GM12878 (cell line): ENCODE measurements at regions not wholly inside any gene's neighbourhood (a gene's known extent, or its start where the extent isn't known, plus 50 kb on each side); places are given as distances from the start of the nearest gene placed in this dataset.

Experiments
- ATAC-seq: fragments of 200-7000 bp; cut with Tn5 transposase; 3 replicates; pipeline ENCODE4 v1.9.1; 2020; ENCODE audit warnings: mild to moderate bottlenecking, moderate library complexity
- BruUV-seq: library from RNA; stranded (reverse); fragments of 400-500 nt; replicated peaks from 2 replicates; lab custom pipeline; 2021; lab: Mats Ljungman, UMichigan
- CTCF ChIA-PET: fragments of 300-600 bp; sonication (Branson Sonifier 250); formaldehyde crosslinking; extraction: SDS; loops from one replicate; lab custom pipeline; 2021; ENCODE audit warnings: inconsistent platforms; lab: Yijun Ruan, JAX
- POLR2A ChIA-PET: fragments of 350-600 bp; formaldehyde crosslinking; extraction: SDS; loops from one replicate; lab custom pipeline; 2021; ENCODE audit warnings: inconsistent platforms; lab: Charles Lee
- RAD21 ChIA-PET: fragments of 300-600 bp; sonication (Branson Sonifier 250); formaldehyde crosslinking; loops from one replicate; lab custom pipeline; 2023; ENCODE audit warnings: antibody characterized with exemption; ENCODE audit not compliant: unreplicated experiment; lab: Charles Lee
- SMC1A ChIA-PET: fragments of 300-600 bp; sonication (Branson Sonifier 250); formaldehyde crosslinking; loops from one replicate; lab custom pipeline; 2023; ENCODE audit not compliant: unreplicated experiment, uncharacterized antibody; lab: Charles Lee
- DNase-seq: peaks from one replicate; pipeline ENCODE4 v3.0.0-alpha.2; 2011; ENCODE audit warnings: low read depth, low spot score
- FAIRE-seq: peaks from 3 replicates; lab custom pipeline; 2011; peaks lifted over from hg19 to GRCh38; lab: Jason Lieb, UNC
- H2AFZ ChIP-seq: 2 replicates; pipeline ENCODE4 v1.6.0; 2011; ENCODE audit warnings: low read depth, low read length, control low read depth; ENCODE audit not compliant: control insufficient read depth
- H3K27ac ChIP-seq: 2 replicates; pipeline ENCODE4 v1.5.1; 2011; ENCODE audit warnings: control low read depth; ENCODE audit not compliant: control insufficient read depth, insufficient read depth
- H3K27me3 ChIP-seq, 2 experiments: replicated peaks in 1 of 2; 2 replicates each; pipeline versions ENCODE4 v1.6.0 to v1.6.1; 2011; ENCODE audit warnings: low read length in 1 of 2; ENCODE audit not compliant: control insufficient read depth in 2 of 2, insufficient read depth in 2 of 2
- H3K36me3 ChIP-seq, 2 experiments: 2 replicates each; pipeline ENCODE4 v1.5.1; 2011; ENCODE audit warnings: low read length in 1 of 2; ENCODE audit not compliant: control insufficient read depth in 2 of 2, insufficient read depth in 2 of 2
- H3K4me1 ChIP-seq: 2 replicates; pipeline ENCODE4 v1.6.1; 2011; ENCODE audit warnings: mild to moderate bottlenecking, low read length, moderate library complexity, mixed read lengths; ENCODE audit not compliant: control insufficient read depth, insufficient read depth
- H3K4me2 ChIP-seq: 2 replicates; pipeline ENCODE4 v1.6.0; 2011; ENCODE audit warnings: control low read depth; ENCODE audit not compliant: control insufficient read depth, insufficient read depth
- H3K4me3 ChIP-seq: fragments of 200-600 bp; sonication (generic); 2 replicates; pipeline ENCODE4 v1.5.1; 2016
- H3K79me2 ChIP-seq: 2 replicates; pipeline ENCODE4 v1.6.0; 2011; ENCODE audit warnings: low read length; ENCODE audit not compliant: control insufficient read depth, insufficient read depth
- H3K9ac ChIP-seq: 2 replicates; pipeline ENCODE4 v1.8.0; 2011; ENCODE audit warnings: low read length, control low read depth, mixed read lengths; ENCODE audit not compliant: control insufficient read depth, insufficient read depth
- H3K9me3 ChIP-seq: replicated peaks from 3 replicates; pipeline ENCODE4 v1.5.1; 2011; ENCODE audit warnings: mild to moderate bottlenecking, low read length; ENCODE audit not compliant: control insufficient read depth, insufficient read depth
- H4K20me1 ChIP-seq: 2 replicates; pipeline ENCODE4 v1.6.0; 2011; ENCODE audit not compliant: control insufficient read depth, insufficient read depth
- ATF3 ChIP-seq: IDR thresholded peaks from 2 replicates; pipeline ENCODE4 v1.6.1; 2011; ENCODE audit warnings: low read depth, mild to moderate bottlenecking, low read length, moderate library complexity, borderline replicate concordance; ENCODE audit errors: extremely low read depth
- CHD1 ChIP-seq: IDR thresholded peaks from 2 replicates; pipeline ENCODE4 v1.6.1; 2012; ENCODE audit warnings: low read depth, low read length, improper control_type of control experiment
- HDGF ChIP-seq: fragments of 450-650 bp; IDR thresholded peaks from 2 replicates; pipeline ENCODE4 v1.6.1; 2016; ENCODE audit warnings: antibody characterized with exemption
- JUNB ChIP-seq: IDR thresholded peaks from 2 replicates; pipeline ENCODE4 v1.6.1; 2016; ENCODE audit warnings: antibody characterized with exemption, mild to moderate bottlenecking
- JUND ChIP-seq: IDR thresholded peaks from 2 replicates; pipeline ENCODE4 v1.6.1; 2012; ENCODE audit warnings: low read depth, mild to moderate bottlenecking, low read length, improper control_type of control experiment, moderate library complexity
- SMAD1 ChIP-seq: fragments of 450-650 bp; IDR thresholded peaks from 2 replicates; pipeline ENCODE4 v1.6.1; 2018; ENCODE audit warnings: mild to moderate bottlenecking, low read depth; ENCODE audit not compliant: partially characterized antibody
- SREBF2 ChIP-seq: IDR thresholded peaks from 2 replicates; pipeline ENCODE4 v1.6.1; 2012; ENCODE audit warnings: mild to moderate bottlenecking, low read length
- WGBS: methylation state at CpG from one replicate; pipeline ENCODE4 v1.1.6; 2016; ENCODE audit warnings: low lambda C conversion rate; ENCODE audit not compliant: insufficient replicate concordance, insufficient coverage; ENCODE audit errors: missing lambda C conversion rate; 5-methylcytosine and 5-hydroxymethylcytosine counted together
- in situ Hi-C: fragments of 300-500 bp; cut with MboI; formaldehyde crosslinking; loops from 9 replicates; pipeline ENCODE4 v1.14.3; 2018; ENCODE audit warnings: mixed read lengths
- intact Hi-C: fragments of 100-400 bp; cut with micrococcal nuclease; formaldehyde crosslinking; loops from one replicate; pipeline ENCODE4 v1.14.2; 2022; ENCODE audit not compliant: unreplicated experiment
- TF ChIP-seq, protein P1 (sequence below): fragments of 450-650 bp; formaldehyde crosslinking; IDR thresholded peaks from 2 replicates; pipeline ENCODE4 v1.4.0; 2022; ENCODE audit warnings: mild to moderate bottlenecking, moderate library complexity

DNA sequence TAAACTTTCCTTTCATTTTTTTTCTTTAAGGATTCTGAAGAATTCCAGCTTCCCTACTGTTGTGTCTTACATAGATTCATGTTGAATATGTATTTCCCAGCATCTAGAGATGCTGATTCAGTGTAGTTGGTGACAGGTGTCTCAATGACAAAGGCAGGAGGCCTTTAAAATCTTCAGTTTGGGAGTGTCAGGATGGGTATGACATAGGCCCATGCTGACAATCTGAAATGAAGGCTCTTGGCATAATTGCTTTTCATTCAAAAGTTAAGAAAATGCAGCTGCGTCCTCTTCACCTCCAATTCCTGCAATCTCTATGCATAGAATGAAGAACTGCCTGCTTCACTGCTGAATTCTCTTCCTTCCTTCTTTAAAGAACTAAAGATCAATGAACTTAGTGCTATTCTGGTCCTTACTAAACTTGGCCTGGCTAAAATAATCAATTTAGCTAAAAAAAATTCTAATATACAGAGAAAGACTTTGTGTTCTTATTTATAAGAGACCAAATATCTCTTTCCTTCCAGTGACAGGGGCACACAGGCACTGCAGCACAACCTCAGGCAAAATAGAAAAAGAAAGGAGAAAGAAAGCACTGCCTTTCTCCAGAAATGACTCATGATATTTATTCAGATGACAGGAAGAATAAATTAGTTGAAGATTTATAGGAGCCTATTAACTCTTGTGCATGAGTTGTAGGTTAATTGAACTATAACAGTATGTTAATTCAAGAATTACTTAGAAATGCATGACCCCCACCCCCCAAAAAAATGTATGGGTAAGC lies 152.6 kb upstream of the GBE1 start:
- ATAC-seq, result no peak
- peak; percentile 7 for FAIRE-seq
- no peak for DNase-seq
- Histone ChIP-seq H4K20me1 (no peaks in the 10 kb centered on the region), H3K4me1 (no peaks in the 10 kb centered on the region), H3K27ac (no peak overlapping the region), H2AFZ (no peak overlapping the region), H3K36me3 (no peaks in the 10 kb centered on the region), H3K27me3 (no peaks in the 10 kb centered on the region), H3K4me2 (no peak overlapping the region), H3K79me2 (no peaks in the 10 kb centered on the region), H3K9me3 (no peaks in the 10 kb centered on the region), H3K9ac (no peak overlapping the region), H3K4me3 (no peak overlapping the region)
- ChIA-PET CTCF (interaction anchor here (0.7 to 1.8 kb wide), 5 partner anchors 9 to 672 kb away, joined by 3 to 8 read pairs (median 4); no protein-coding TSS in a partner anchor), POLR2A (no interaction called here), SMC1A (interaction anchor here (1.0 to 1.3 kb wide), 4 partner anchors 13 to 265 kb away, joined by 3 to 4 read pairs (median 3); no protein-coding TSS in a partner anchor), RAD21 (no interaction called here)
- intact Hi-C loops, result loop anchor here (5.0 to 10.0 kb wide), 2 partner anchors 152 to 1611 kb away; partner anchors contain the start of gene GBE1
- 0% methylated on average over 1 of the region's 1 CpG for WGBS
- in situ Hi-C loops, result no loop called here
- BruUV-seq, result no TSS peak
- TF ChIP-seq SMAD1 (no peak), CHD1 (no peak), ATF3 (no peak), JUND (no peak), HDGF (no peak), JUNB (peak; percentile 45), SREBF2 (no peak)
- TF ChIP-seq, protein P1, sequence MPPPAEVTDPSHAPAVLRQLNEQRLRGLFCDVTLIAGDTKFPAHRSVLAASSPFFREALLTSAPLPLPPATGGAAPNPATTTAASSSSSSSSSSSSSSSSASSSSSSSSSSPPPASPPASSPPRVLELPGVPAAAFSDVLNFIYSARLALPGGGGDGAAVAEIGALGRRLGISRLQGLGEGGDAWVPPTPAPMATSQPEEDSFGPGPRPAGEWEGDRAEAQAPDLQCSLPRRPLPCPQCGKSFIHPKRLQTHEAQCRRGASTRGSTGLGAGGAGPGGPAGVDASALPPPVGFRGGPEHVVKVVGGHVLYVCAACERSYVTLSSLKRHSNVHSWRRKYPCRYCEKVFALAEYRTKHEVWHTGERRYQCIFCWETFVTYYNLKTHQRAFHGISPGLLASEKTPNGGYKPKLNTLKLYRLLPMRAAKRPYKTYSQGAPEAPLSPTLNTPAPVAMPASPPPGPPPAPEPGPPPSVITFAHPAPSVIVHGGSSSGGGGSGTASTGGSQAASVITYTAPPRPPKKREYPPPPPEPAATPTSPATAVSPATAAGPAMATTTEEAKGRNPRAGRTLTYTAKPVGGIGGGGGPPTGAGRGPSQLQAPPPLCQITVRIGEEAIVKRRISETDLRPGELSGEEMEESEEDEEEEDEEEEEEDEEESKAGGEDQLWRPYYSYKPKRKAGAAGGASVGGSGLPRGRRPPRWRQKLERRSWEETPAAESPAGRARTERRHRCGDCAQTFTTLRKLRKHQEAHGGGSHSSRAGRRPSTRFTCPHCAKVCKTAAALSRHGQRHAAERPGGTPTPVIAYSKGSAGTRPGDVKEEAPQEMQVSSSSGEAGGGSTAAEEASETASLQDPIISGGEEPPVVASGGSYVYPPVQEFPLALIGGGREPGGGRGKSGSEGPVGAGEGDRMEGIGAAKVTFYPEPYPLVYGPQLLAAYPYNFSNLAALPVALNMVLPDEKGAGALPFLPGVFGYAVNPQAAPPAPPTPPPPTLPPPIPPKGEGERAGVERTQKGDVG (CRISPR knock-in tag), result no peak
